Parathyroid adenoma (tissue), 2 donors: ENCODE measurements at regions not wholly inside any gene's neighbourhood (a gene's known extent, or its start where the extent isn't known, plus 50 kb on each side); places are given as distances from the start of the nearest gene placed in this dataset.

ENCODE experiments used
- H2AFZ ChIP-seq: fragments of 300-600 bp; sonication (generic); one replicate; pipeline ENCODE4 v1.7.0; 2017; ENCODE audit warnings: antibody characterized with exemption, mild to moderate bottlenecking
- H3K27ac ChIP-seq: fragments of 300-600 bp; sonication (generic); one replicate; pipeline ENCODE4 v1.7.0; 2017
- H3K27me3 ChIP-seq: fragments of 300-600 bp; sonication (generic); one replicate; pipeline ENCODE4 v1.7.0; 2017; ENCODE audit warnings: low read length; ENCODE audit not compliant: control insufficient read depth, insufficient read depth
- H3K36me3 ChIP-seq: fragments of 300-600 bp; sonication (generic); one replicate; pipeline ENCODE4 v1.7.0; 2017; ENCODE audit warnings: low read length; ENCODE audit not compliant: control insufficient read depth, insufficient read depth
- H3K4me1 ChIP-seq: fragments of 300-600 bp; sonication (generic); one replicate; pipeline ENCODE4 v1.7.0; 2017; ENCODE audit warnings: control low read depth
- H3K4me2 ChIP-seq: fragments of 300-600 bp; sonication (generic); one replicate; pipeline ENCODE4 v1.7.0; 2017; ENCODE audit warnings: low read length
- H3K4me3 ChIP-seq: fragments of 300-600 bp; sonication (generic); one replicate; pipeline ENCODE4 v1.7.0; 2017; ENCODE audit warnings: low read depth, low read length
- H3K79me2 ChIP-seq: fragments of 300-600 bp; sonication (generic); one replicate; pipeline ENCODE4 v1.7.0; 2017; ENCODE audit warnings: control low read depth
- H3K9ac ChIP-seq: fragments of 300-600 bp; sonication (generic); one replicate; pipeline ENCODE4 v1.7.0; 2017; ENCODE audit warnings: mild to moderate bottlenecking
- H3K9me3 ChIP-seq: fragments of 300-600 bp; sonication (generic); one replicate; pipeline ENCODE4 v1.7.0; 2017; ENCODE audit warnings: low read length; ENCODE audit not compliant: control insufficient read depth
- TF ChIP-seq, protein P1 (sequence below): fragments of 300-600 bp; sonication (generic); IDR thresholded peaks from one replicate; pipeline ENCODE4 v1.7.0; 2017; ENCODE audit warnings: antibody characterized with exemption, mild to moderate bottlenecking
- donor health status: primary hyperparathyroidism.

DNA sequence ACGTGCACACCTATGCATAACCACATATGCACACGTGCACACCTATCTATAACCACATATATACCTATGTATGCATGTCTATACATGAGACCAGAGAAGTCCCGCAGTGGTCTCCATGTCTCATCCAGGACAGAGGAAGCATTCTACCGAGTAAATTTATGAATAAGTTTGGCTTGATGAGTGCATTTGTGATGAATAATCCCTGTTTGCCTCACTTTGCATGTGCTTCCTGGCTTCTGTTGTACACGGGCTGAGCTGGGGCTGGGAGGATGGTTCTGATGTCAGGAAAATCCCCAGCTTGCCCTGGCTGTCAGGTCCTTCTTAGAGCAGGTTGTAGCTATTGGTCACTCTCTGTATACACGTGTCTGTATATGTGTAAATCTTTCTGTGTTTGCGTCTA is 157.6 kb upstream of the RPS6KA2 start:
- no peaks in the 10 kb centered on the region for H3K79me2 ChIP-seq
- H3K9ac ChIP-seq = no peak overlapping the region
- no peaks in the 10 kb centered on the region for H3K4me1 ChIP-seq
- TF ChIP-seq, protein P1, sequence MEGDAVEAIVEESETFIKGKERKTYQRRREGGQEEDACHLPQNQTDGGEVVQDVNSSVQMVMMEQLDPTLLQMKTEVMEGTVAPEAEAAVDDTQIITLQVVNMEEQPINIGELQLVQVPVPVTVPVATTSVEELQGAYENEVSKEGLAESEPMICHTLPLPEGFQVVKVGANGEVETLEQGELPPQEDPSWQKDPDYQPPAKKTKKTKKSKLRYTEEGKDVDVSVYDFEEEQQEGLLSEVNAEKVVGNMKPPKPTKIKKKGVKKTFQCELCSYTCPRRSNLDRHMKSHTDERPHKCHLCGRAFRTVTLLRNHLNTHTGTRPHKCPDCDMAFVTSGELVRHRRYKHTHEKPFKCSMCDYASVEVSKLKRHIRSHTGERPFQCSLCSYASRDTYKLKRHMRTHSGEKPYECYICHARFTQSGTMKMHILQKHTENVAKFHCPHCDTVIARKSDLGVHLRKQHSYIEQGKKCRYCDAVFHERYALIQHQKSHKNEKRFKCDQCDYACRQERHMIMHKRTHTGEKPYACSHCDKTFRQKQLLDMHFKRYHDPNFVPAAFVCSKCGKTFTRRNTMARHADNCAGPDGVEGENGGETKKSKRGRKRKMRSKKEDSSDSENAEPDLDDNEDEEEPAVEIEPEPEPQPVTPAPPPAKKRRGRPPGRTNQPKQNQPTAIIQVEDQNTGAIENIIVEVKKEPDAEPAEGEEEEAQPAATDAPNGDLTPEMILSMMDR = no peak
- H3K4me3 ChIP-seq = no peak overlapping the region
- H3K27me3 ChIP-seq = no peaks in the 10 kb centered on the region
- H2AFZ ChIP-seq = no peak overlapping the region
- H3K27ac ChIP-seq = no peak overlapping the region
- H3K9me3 ChIP-seq = no peaks in the 10 kb centered on the region
- H3K4me2 ChIP-seq = no peak overlapping the region
- no peaks in the 10 kb centered on the region for H3K36me3 ChIP-seq

DNA sequence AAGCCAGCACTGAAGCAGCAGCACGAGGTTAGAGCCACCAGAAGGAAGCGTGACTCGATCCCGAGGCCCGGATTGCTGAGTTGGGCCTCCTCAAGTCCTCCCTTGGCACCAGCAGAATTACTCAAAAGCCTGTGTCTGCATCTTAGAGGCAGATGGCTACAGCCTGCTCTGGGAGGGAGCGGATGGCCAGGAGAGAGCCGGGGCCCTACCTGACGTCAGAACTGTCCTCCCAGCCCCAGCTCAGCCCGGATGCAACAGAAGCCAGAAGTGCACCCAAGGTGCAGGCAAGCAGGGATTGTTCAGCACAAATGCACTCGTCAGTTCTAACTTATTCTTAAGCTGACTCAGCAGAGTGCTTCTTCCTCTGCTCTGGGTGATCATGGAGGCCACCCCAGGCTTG is 155.5 kb upstream of the RPS6KA2 start:
- Histone ChIP-seq H3K4me1 (no peaks in the 10 kb centered on the region), H3K9ac (no peak overlapping the region), H3K4me3 (no peak overlapping the region), H3K79me2 (no peaks in the 10 kb centered on the region), H3K9me3 (no peaks in the 10 kb centered on the region), H3K27me3 (no peaks in the 10 kb centered on the region), H2AFZ (no peak overlapping the region), H3K27ac (no peak overlapping the region), H3K36me3 (no peaks in the 10 kb centered on the region), H3K4me2 (no peak overlapping the region)
- TF ChIP-seq, protein P1 = no peak

DNA sequence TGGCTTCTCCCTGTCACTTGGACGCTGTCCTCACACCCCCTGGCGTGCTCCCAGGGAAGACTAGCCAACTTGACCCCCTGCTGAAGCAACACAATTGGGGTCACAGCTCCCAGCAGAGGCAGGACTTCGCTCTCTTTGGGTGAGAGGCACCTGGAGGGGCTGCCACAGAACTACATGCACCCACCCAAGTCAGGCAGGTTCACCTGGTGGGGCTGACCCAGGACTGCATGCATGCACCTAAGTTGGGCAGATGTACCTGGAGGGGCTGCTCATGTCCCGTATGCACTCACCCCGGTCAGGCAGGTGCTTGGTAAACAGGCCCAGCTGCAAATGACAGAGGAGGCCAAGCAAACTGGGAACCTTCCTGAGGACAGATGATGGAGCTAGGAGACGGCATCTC is 154.3 kb upstream of the RPS6KA2 start:
- Histone ChIP-seq H3K79me2 (no peaks in the 10 kb centered on the region), H3K9ac (no peak overlapping the region), H3K4me3 (no peak overlapping the region), H3K27ac (no peak overlapping the region), H2AFZ (no peak overlapping the region), H3K36me3 (no peaks in the 10 kb centered on the region), H3K4me2 (no peak overlapping the region), H3K4me1 (no peaks in the 10 kb centered on the region), H3K27me3 (no peaks in the 10 kb centered on the region), H3K9me3 (no peaks in the 10 kb centered on the region)
- TF ChIP-seq, protein P1 = no peak

DNA sequence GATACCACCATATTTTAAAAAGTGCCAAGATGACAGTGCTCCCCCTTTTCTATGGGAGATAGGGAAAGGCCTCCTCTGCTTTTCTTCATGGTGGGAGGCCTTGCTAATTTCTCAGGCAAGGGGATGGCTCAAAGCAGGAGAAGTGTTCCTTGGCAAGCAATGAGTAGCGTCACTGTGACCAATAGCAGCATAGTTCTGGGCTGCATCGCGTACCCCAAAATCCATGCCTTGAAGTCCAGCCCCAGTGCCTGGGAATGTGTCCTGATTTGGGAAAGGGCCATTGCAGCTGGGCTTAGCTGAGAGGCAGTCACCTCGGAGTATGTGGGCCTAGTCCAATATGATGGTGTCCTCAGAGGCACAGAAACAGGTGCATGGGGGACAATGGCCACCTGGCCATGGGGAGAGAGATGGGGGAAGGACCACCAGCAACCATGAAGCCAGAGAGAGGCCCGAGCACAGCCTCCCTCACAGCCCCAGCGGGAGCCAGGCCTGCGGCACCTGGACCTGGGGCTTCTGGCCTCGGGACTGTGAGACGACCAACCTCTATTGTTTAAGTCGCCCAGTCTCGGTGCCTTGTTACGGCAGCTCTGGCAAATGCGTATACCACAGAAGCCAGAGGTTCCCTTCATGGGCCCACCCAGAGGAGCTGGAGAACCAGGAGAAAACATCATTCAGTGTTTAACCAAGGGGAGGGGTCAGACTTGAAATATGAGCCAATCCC is 153.1 kb upstream of the RPS6KA2 start:
- no peak overlapping the region for H3K4me2 ChIP-seq
- no peak overlapping the region for H3K27ac ChIP-seq
- no peak overlapping the region for H3K4me3 ChIP-seq
- no peaks in the 10 kb centered on the region for H3K4me1 ChIP-seq
- H3K36me3 ChIP-seq = no peaks in the 10 kb centered on the region
- no peaks in the 10 kb centered on the region for H3K9me3 ChIP-seq
- H3K9ac ChIP-seq = no peak overlapping the region
- H3K27me3 ChIP-seq = no peaks in the 10 kb centered on the region
- no peak overlapping the region for H2AFZ ChIP-seq
- H3K79me2 ChIP-seq = no peaks in the 10 kb centered on the region
- TF ChIP-seq, protein P1 = no peak

DNA sequence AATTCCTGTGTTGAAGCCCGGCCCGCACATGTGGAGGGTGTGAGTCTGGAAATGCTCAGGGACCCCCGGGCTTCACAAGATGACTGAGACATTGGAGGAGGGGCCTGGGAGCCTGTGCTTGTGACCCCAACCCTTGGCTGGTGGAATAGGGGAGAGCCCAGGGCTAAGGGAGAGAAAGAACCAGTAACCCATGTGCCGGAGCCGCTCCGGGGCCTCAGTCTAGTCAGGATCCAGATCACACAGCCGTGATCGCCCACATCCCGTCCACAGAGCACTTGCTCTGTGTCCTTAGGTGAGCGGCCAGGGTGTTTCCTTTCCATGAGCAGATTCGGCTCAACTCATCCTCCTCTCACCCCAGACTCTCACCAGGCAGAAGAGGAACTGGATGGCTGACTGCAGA is 152.3 kb upstream of the RPS6KA2 start:
- Histone ChIP-seq H3K4me2 (no peak overlapping the region), H3K79me2 (no peaks in the 10 kb centered on the region), H3K4me1 (no peaks in the 10 kb centered on the region), H3K27ac (no peak overlapping the region), H3K27me3 (no peaks in the 10 kb centered on the region), H3K9me3 (no peaks in the 10 kb centered on the region), H3K36me3 (no peaks in the 10 kb centered on the region), H3K4me3 (no peak overlapping the region), H3K9ac (no peak overlapping the region), H2AFZ (no peak overlapping the region)
- TF ChIP-seq, protein P1 = no peak
